C4-2B (cell line): ENCODE measurements at regions not wholly inside any gene's neighbourhood (a gene's known extent, or its start where the extent isn't known, plus 50 kb on each side); places are given as distances from the start of the nearest gene placed in this dataset.

Experiments used
- H3K27ac ChIP-seq: fragments of 450-650 bp; 2 replicates; pipeline ENCODE4 v1.5.1; 2017
- CTCF ChIP-seq: fragments of 450-650 bp; conservative IDR thresholded peaks from 2 replicates; pipeline ENCODE4 v1.5.1; 2017; ENCODE audit warnings: mild to moderate bottlenecking
- ZFX ChIP-seq: fragments of 450-650 bp; IDR thresholded peaks from 2 replicates; pipeline ENCODE4 v1.6.1; 2017

- no peak for TF ChIP-seq ZFX
- no peak for TF ChIP-seq CTCF
- no peak overlapping the region for H3K27ac ChIP-seq
Observed at GRCh38 chr2:56444339-56444738, 260.5 kb downstream of the CCDC85A start.

- no peak for TF ChIP-seq ZFX
- TF ChIP-seq CTCF, result no peak
- H3K27ac ChIP-seq, result no peak overlapping the region
Observed at GRCh38 chr2:56448403-56449001, 264.7 kb downstream of the CCDC85A start.

GRCh38 chr2:56449002-56449431 is 265.2 kb downstream of the CCDC85A start:
- TF ChIP-seq CTCF (no peak), ZFX (no peak)
- no peak overlapping the region for H3K27ac ChIP-seq

- TF ChIP-seq CTCF, result no peak
- no peak for TF ChIP-seq ZFX
- H3K27ac ChIP-seq, result no peak overlapping the region
Observed at GRCh38 chr2:56449449-56449860, 265.7 kb downstream of the CCDC85A start.

- H3K27ac ChIP-seq, result no peak overlapping the region
- TF ChIP-seq CTCF, result no peak
- no peak for TF ChIP-seq ZFX
Observed at GRCh38 chr2:56450047-56450446, 266.3 kb downstream of the CCDC85A start.

- no peak overlapping the region for H3K27ac ChIP-seq
Observed at GRCh38 chr2:56450772-56451171, 267.0 kb downstream of the CCDC85A start.

GRCh38 chr2:56455642-56456041 is 271.9 kb downstream of the CCDC85A start:
- H3K27ac ChIP-seq, result no peak overlapping the region
- no peak for TF ChIP-seq ZFX
- TF ChIP-seq CTCF, result no peak

More at GRCh38 chr2:56450772-56451171, 267.0 kb downstream of the CCDC85A start:
- TF ChIP-seq CTCF (no peak), ZFX (no peak)
